ENCODE measurements at regions not wholly inside any gene's neighbourhood (a gene's known extent, or its start where the extent isn't known, plus 50 kb on each side); places are given as distances from the start of the nearest gene placed in this dataset.

DNA sequence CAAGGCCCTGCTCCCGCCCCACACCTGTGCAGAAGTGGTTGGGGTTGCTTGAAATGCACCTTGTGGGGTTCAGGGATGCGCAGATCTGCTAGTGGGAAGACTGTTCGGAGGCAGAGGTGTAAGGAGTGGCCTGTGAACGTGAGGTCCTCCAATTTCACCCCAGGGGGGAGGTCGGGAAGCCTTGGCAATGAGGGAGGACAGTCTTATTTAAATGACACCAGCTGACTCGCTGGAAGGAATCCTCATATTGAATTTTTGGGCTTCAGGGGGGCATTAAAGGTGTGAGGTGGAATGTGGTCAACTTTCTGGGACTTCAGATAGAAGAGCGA lies 218.8 kb upstream of the CELF2 start (continued):
- TF ChIP-seq ZNF274 (IDR thresholded peaks at IDR 0.05; ENCODE audit: low read depth, low read length) (no peak), CBX3 (IDR thresholded peaks at IDR 0.05; ENCODE audit: low read depth) (no peak), SIN3A (IDR thresholded peaks at IDR 0.05; ENCODE audit: low read depth) (no peak), SP1 (IDR thresholded peaks at IDR 0.05; ENCODE audit: low read depth) (no peak), EGR1 (IDR thresholded peaks at IDR 0.05; ENCODE audit: low read depth) (no peak)
- TF ChIP-seq, protein P1, sequence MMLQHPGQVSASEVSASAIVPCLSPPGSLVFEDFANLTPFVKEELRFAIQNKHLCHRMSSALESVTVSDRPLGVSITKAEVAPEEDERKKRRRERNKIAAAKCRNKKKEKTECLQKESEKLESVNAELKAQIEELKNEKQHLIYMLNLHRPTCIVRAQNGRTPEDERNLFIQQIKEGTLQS (IDR thresholded peaks at IDR 0.05): no peak
- TF ChIP-seq, protein P2, sequence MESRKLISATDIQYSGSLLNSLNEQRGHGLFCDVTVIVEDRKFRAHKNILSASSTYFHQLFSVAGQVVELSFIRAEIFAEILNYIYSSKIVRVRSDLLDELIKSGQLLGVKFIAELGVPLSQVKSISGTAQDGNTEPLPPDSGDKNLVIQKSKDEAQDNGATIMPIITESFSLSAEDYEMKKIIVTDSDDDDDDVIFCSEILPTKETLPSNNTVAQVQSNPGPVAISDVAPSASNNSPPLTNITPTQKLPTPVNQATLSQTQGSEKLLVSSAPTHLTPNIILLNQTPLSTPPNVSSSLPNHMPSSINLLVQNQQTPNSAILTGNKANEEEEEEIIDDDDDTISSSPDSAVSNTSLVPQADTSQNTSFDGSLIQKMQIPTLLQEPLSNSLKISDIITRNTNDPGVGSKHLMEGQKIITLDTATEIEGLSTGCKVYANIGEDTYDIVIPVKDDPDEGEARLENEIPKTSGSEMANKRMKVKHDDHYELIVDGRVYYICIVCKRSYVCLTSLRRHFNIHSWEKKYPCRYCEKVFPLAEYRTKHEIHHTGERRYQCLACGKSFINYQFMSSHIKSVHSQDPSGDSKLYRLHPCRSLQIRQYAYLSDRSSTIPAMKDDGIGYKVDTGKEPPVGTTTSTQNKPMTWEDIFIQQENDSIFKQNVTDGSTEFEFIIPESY (IDR thresholded peaks at IDR 0.05; ENCODE audit: extremely low read depth, insufficient replicate concordance, low read length): no peak

DNA sequence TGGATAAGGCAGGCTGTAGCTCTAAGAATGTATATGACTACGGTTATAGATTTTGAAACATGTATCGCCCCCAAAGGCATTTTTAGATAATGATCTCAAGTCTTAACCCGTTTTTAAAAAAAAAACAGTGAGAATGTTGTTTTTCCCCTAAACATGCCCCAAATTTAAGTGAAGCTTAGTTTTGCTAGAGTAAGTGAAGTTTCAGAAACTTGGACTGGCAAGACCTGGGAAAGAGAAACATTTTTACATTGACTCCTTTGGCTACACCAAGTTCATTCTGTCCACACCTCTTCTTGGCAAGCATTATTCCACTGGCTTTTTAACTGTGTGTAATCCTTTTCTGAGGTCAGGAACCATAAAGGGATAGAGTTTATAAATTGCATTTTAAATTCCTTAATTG lies 216.7 kb upstream of the CELF2 start:
- ATAC-seq: no peak
- CTCF ChIA-PET: no interaction called here
- TF ChIP-seq, protein P3, sequence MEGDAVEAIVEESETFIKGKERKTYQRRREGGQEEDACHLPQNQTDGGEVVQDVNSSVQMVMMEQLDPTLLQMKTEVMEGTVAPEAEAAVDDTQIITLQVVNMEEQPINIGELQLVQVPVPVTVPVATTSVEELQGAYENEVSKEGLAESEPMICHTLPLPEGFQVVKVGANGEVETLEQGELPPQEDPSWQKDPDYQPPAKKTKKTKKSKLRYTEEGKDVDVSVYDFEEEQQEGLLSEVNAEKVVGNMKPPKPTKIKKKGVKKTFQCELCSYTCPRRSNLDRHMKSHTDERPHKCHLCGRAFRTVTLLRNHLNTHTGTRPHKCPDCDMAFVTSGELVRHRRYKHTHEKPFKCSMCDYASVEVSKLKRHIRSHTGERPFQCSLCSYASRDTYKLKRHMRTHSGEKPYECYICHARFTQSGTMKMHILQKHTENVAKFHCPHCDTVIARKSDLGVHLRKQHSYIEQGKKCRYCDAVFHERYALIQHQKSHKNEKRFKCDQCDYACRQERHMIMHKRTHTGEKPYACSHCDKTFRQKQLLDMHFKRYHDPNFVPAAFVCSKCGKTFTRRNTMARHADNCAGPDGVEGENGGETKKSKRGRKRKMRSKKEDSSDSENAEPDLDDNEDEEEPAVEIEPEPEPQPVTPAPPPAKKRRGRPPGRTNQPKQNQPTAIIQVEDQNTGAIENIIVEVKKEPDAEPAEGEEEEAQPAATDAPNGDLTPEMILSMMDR (IDR thresholded peaks at IDR 0.05 in 2 of 3, conservative IDR thresholded peaks at IDR 0.05 in 1 of 3; ENCODE audit: borderline replicate concordance in 1 of 3, insufficient read depth in 1 of 3, low read depth in 2 of 3, low read length in 2 of 3): no peak
- TF ChIP-seq TCF7L2 (IDR thresholded peaks at IDR 0.05; ENCODE audit: borderline replicate concordance, extremely low read depth, insufficient read depth, insufficient read length) (no peak), EZH2phosphoT487 (IDR thresholded peaks at IDR 0.05; ENCODE audit: borderline replicate concordance) (no peak), YY1 (IDR thresholded peaks at IDR 0.05; ENCODE audit: extremely low read depth, insufficient replicate concordance, low read depth, low read length) (no peak), CBX3 (IDR thresholded peaks at IDR 0.05; ENCODE audit: low read depth) (no peak), SIN3A (IDR thresholded peaks at IDR 0.05; ENCODE audit: low read depth) (no peak), POLR2AphosphoS5 (IDR thresholded peaks at IDR 0.05; ENCODE audit: low read depth, low read length) (no peak)
- TF ChIP-seq, protein P4, sequence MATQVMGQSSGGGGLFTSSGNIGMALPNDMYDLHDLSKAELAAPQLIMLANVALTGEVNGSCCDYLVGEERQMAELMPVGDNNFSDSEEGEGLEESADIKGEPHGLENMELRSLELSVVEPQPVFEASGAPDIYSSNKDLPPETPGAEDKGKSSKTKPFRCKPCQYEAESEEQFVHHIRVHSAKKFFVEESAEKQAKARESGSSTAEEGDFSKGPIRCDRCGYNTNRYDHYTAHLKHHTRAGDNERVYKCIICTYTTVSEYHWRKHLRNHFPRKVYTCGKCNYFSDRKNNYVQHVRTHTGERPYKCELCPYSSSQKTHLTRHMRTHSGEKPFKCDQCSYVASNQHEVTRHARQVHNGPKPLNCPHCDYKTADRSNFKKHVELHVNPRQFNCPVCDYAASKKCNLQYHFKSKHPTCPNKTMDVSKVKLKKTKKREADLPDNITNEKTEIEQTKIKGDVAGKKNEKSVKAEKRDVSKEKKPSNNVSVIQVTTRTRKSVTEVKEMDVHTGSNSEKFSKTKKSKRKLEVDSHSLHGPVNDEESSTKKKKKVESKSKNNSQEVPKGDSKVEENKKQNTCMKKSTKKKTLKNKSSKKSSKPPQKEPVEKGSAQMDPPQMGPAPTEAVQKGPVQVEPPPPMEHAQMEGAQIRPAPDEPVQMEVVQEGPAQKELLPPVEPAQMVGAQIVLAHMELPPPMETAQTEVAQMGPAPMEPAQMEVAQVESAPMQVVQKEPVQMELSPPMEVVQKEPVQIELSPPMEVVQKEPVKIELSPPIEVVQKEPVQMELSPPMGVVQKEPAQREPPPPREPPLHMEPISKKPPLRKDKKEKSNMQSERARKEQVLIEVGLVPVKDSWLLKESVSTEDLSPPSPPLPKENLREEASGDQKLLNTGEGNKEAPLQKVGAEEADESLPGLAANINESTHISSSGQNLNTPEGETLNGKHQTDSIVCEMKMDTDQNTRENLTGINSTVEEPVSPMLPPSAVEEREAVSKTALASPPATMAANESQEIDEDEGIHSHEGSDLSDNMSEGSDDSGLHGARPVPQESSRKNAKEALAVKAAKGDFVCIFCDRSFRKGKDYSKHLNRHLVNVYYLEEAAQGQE (IDR thresholded peaks at IDR 0.05; ENCODE audit: low read depth): no peak
- TF ChIP-seq, protein P5, sequence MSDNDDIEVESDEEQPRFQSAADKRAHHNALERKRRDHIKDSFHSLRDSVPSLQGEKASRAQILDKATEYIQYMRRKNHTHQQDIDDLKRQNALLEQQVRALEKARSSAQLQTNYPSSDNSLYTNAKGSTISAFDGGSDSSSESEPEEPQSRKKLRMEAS (IDR thresholded peaks at IDR 0.05): no peak

More for the DNA sequence above, 216.7 kb upstream of the CELF2 start:
- H3K27me3 ChIP-seq (ENCODE audit: insufficient read depth, low read length): no peaks in the 10 kb centered on the region
- no peaks in the 10 kb centered on the region for H3K4me1 ChIP-seq (ENCODE audit: control insufficient read depth in 1 of 2, insufficient read depth in 2 of 2, low read length in 2 of 2)
- no peak overlapping the region for H3K27ac ChIP-seq (ENCODE audit: low read depth, low read length)
- DNase-seq (ENCODE audit: low read depth, low spot score): no peak
- ChIA-PET RAD21 (ENCODE audit: low non-redundant PET in 1 of 2, low total read pairs in 2 of 2, uncharacterized antibody in 2 of 2, unreplicated experiment in 2 of 2) (no interaction called here), POLR2A (no interaction called here)
- H3K9ac ChIP-seq (ENCODE audit: low read length): no peak overlapping the region
- H3K9me2 ChIP-seq (ENCODE audit: insufficient read depth): no peaks in the 10 kb centered on the region
- H3K4me3 ChIP-seq (replicated peaks in 1 of 2; ENCODE audit: low read depth in 1 of 2, low read length in 2 of 2): no peak overlapping the region
- peaks cover 7 to 17% of the 10 kb centered on the region in 2 experiments; a peak in 2 of 4 replicates for H3K9me3 ChIP-seq (ENCODE audit: control insufficient read depth in 1 of 2, insufficient read depth in 1 of 2, low read depth in 1 of 2, low read length in 2 of 2)
- no TSS peak for BruUV-seq (replicated peaks)
- H2AFZ ChIP-seq (ENCODE audit: low read depth, low read length, poor library complexity, severe bottlenecking): no peak overlapping the region
- no peak overlapping the region for H3K4me2 ChIP-seq (ENCODE audit: low read length)
- no peaks in the 10 kb centered on the region for H3K36me3 ChIP-seq (ENCODE audit: control insufficient read depth in 1 of 2, insufficient read depth in 2 of 2, low read length in 2 of 2)
- no peaks in the 10 kb centered on the region for H4K20me1 ChIP-seq (ENCODE audit: insufficient read depth)
- intact Hi-C loops (cut with micrococcal nuclease): no loop called here
- H3K79me2 ChIP-seq (ENCODE audit: insufficient read depth, low read length): no peaks in the 10 kb centered on the region

Data from HCT116 (cell line).